ENCODE measurements at regions not wholly inside any gene's neighbourhood (a gene's known extent, or its start where the extent isn't known, plus 50 kb on each side); places are given as distances from the start of the nearest gene placed in this dataset.

DNA sequence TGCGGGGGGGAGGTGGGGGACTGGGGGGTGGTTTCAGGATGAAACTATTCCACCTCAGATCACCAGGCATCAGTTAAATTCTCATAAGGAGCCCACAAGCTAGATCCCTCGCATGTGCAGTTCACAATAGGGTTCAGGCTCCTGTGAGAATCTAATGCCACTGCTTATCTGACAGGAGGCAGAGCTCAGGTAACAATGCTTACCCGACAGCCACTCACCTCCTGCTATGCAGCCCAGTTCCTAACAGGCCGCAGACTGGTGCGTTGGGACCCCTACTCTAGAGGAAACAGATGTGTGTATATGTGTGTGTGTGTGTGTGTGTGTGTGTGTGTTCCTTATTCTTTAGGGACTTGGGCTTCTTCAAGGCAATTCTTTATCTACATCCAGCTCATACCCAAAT, 352.3 kb upstream of the CCNH start (continued):
- TF ChIP-seq, protein P1, sequence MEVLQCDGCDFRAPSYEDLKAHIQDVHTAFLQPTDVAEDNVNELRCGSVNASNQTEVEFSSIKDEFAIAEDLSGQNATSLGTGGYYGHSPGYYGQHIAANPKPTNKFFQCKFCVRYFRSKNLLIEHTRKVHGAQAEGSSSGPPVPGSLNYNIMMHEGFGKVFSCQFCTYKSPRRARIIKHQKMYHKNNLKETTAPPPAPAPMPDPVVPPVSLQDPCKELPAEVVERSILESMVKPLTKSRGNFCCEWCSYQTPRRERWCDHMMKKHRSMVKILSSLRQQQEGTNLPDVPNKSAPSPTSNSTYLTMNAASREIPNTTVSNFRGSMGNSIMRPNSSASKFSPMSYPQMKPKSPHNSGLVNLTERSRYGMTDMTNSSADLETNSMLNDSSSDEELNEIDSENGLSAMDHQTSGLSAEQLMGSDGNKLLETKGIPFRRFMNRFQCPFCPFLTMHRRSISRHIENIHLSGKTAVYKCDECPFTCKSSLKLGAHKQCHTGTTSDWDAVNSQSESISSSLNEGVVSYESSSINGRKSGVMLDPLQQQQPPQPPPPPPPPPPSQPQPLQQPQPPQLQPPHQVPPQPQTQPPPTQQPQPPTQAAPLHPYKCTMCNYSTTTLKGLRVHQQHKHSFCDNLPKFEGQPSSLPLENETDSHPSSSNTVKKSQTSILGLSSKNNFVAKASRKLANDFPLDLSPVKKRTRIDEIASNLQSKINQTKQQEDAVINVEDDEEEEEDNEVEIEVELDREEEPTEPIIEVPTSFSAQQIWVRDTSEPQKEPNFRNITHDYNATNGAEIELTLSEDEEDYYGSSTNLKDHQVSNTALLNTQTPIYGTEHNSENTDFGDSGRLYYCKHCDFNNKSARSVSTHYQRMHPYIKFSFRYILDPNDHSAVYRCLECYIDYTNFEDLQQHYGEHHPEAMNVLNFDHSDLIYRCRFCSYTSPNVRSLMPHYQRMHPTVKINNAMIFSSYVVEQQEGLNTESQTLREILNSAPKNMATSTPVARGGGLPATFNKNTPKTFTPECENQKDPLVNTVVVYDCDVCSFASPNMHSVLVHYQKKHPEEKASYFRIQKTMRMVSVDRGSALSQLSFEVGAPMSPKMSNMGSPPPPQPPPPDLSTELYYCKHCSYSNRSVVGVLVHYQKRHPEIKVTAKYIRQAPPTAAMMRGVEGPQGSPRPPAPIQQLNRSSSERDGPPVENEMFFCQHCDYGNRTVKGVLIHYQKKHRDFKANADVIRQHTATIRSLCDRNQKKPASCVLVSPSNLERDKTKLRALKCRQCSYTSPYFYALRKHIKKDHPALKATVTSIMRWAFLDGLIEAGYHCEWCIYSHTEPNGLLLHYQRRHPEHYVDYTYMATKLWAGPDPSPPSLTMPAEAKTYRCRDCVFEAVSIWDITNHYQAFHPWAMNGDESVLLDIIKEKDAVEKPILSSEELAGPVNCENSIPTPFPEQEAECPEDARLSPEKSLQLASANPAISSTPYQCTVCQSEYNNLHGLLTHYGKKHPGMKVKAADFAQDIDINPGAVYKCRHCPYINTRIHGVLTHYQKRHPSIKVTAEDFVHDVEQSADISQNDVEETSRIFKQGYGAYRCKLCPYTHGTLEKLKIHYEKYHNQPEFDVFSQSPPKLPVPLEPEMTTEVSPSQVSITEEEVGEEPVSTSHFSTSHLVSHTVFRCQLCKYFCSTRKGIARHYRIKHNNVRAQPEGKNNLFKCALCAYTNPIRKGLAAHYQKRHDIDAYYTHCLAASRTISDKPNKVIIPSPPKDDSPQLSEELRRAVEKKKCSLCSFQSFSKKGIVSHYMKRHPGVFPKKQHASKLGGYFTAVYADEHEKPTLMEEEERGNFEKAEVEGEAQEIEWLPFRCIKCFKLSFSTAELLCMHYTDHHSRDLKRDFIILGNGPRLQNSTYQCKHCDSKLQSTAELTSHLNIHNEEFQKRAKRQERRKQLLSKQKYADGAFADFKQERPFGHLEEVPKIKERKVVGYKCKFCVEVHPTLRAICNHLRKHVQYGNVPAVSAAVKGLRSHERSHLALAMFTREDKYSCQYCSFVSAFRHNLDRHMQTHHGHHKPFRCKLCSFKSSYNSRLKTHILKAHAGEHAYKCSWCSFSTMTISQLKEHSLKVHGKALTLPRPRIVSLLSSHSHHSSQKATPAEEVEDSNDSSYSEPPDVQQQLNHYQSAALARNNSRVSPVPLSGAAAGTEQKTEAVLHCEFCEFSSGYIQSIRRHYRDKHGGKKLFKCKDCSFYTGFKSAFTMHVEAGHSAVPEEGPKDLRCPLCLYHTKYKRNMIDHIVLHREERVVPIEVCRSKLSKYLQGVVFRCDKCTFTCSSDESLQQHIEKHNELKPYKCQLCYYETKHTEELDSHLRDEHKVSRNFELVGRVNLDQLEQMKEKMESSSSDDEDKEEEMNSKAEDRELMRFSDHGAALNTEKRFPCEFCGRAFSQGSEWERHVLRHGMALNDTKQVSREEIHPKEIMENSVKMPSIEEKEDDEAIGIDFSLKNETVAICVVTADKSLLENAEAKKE (CRISPR knock-in tag; IDR thresholded peaks at IDR 0.05) = no peak
- no peak for TF ChIP-seq CREB1 (CRISPR knock-in tag; IDR thresholded peaks at IDR 0.05; ENCODE audit: low read depth)
- TF ChIP-seq ZNF114 (CRISPR knock-in tag; IDR thresholded peaks at IDR 0.05) = no peak
- TF ChIP-seq STAT1 (IDR thresholded peaks at IDR 0.05; ENCODE audit: unreplicated experiment) = no peak
- no peak for TF ChIP-seq NANOG (IDR thresholded peaks at IDR 0.05; ENCODE audit: borderline replicate concordance)
- no peak for TF ChIP-seq EZH2phosphoT487 (IDR thresholded peaks at IDR 0.05; ENCODE audit: unreplicated experiment)
- no peak for TF ChIP-seq JUNB (IDR thresholded peaks at IDR 0.05; ENCODE audit: unreplicated experiment)

GRCh38 chr5:87762631-87763030, 349.9 kb upstream of the CCNH start:
- Mint-ChIP-seq H3K9me3 (no peaks in the 10 kb centered on the region), H3K4me3 (no peak overlapping the region), H3K4me1 (peaks cover 5% of the 10 kb centered on the region; the same call in 2 of the 3 replicates), H3K36me3 (ENCODE audit: low read depth) (no peaks in the 10 kb centered on the region), H3K27me3 (ENCODE audit: insufficient read depth, low read depth, poor library complexity) (no peaks in the 10 kb centered on the region), H3K27ac (no peak overlapping the region)
- Histone ChIP-seq H3F3A (replicated peaks; ENCODE audit: low read depth) (no peaks in the 10 kb centered on the region), H3K27me3 (ENCODE audit: insufficient read depth) (no peaks in the 10 kb centered on the region), H2AFZ (no peak overlapping the region), H3K4me1 (ENCODE audit: insufficient read depth) (0 out of 2 replicates have a peak, but pooled peaks cover 3% of the 10 kb centered on the region), H3K4me3 (no peak overlapping the region), H4K20me1 (replicated peaks; ENCODE audit: insufficient read depth) (no peaks in the 10 kb centered on the region), H3K79me2 (replicated peaks; ENCODE audit: insufficient read depth) (no peaks in the 10 kb centered on the region), H3K27ac (ENCODE audit: low read depth) (no peak overlapping the region), H3K4me2 (no peak overlapping the region), H3K36me3 (ENCODE audit: insufficient read depth) (no peaks in the 10 kb centered on the region), H3K9me2 (ENCODE audit: insufficient read depth) (no peaks in the 10 kb centered on the region)
- ATAC-seq (no peak), DNase-seq (ENCODE audit: low spot score) (no peak)
- TF ChIP-seq POLR2AphosphoS5 (IDR thresholded peaks at IDR 0.05; ENCODE audit: low read depth) (no peak), CTCF (conservative IDR thresholded peaks at IDR 0.05; ENCODE audit: low read depth in 2 of 2) (no peak), CREB1 (CRISPR knock-in tag; IDR thresholded peaks at IDR 0.05; ENCODE audit: low read depth) (no peak), EZH2 (IDR thresholded peaks at IDR 0.05; ENCODE audit: low read depth, unreplicated experiment) (no peak)

Data from GM23338 (cell line).